Amniotic epithelial cell (primary cell): ENCODE measurements at regions not wholly inside any gene's neighbourhood (a gene's known extent, or its start where the extent isn't known, plus 50 kb on each side); places are given as distances from the start of the nearest gene placed in this dataset.
A peak's percentile ranks its signal among the peaks of the same experiment; 100 is the strongest.

ENCODE experiments used
- DNase-seq: peaks from one replicate; pipeline ENCODE4 v3.0.0-alpha.2; 2010; ENCODE audit warnings: low read depth

- DNase-seq: no peak
Observed at GRCh38 chr17:62913991-62914570, 52.0 kb upstream of the TANC2 start.

DNA sequence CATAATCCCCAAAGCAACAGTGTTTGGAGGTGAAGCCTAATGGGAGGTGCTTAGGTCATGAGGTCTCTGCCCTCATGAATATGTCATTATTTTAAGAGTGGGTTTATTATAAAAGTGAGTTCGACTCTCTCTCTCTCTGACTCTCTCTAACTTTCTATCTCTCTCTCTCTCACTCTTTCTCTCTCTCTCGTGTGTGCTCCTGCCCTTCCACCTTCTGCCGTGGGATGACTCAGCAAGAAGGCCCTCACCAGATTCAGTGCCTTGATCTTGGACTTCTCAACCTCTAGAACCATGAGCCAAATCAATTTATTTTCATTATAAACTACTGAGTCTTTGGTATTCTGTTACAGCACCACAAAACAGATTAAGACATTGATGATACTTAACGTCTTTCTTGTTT lies 53.7 kb upstream of the TANC2 start:
- no peak for DNase-seq

DNA sequence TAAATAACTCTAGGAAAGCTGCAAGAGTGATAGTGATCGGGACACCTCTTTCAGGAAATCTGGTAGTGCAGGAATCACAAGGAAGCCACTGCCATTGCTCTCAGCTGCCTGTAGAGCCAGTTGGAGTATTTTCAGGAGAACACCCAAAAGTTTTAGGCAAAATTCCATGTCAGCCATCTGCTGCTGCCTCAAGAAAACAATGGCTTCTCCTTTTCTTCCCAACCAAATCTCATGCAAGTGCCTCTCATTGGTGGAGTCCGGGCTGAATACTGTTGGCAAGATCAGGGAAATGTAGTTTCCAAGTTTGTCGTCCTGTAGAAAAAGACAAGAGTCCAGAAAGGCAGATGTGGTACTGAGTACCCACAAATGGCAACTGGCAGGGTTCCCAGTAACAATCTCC lies 54.9 kb upstream of the TANC2 start:
- no peak for DNase-seq

DNA sequence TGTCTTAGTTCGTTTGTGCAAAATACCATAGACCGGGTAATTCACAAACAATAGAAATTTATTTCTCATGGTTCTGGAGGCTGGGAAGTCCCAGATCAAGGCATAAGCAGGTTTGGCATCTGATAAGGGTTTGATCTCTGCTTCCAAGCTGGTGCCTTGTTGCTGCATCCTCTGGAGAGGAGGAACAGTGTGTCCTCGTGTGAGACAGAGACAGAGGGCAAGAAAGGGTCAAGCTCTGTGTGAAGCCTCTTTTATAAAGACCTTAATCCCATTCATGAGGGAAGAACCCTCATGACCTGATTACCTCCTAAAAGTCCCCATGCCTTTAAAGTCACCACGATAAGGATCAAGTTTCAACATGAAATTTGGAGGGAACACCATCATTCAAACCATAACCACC lies 55.8 kb upstream of the TANC2 start:
- no peak for DNase-seq

DNA sequence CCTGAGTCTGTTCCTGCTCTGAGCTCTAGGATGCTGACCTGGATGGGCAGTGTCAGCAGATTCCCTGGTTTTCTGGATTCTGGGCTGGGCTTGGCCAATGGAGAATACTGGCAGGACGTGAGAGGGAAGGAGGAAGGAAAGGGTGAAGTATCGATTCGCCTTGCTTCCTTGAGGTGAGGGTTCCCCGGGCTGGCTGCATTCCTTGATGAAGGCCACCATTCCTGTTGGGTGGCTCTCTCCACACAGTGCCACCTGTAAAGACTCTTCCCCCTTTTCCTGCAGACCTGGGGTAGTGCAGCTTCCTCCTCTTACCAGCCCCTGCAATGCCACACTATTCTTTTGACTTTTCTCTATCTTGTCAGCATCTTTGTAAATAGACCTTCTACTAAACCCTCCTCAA lies 58.1 kb upstream of the TANC2 start:
- no peak for DNase-seq

- DNase-seq: no peak
Observed at GRCh38 chr17:62906881-62907280, 59.2 kb upstream of the TANC2 start.

DNA sequence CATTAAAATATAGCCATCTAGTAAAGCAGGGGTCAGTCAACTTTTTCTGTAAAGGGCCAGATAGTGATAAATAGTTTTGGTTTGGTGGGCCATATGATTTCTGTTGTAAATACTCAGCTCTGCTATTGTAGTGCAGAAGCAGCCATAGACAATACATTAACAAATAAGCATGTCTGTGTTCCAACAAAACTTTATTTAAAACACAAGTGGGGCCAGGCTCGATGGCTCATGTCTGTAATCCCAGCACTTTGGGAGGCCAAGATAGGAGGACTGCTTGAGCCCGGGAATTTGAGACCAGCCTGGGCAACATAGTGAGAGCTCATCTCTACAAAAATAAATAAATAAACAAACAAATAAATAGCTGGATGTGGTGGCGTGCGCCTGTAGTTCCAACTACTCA lies 60.8 kb upstream of the TANC2 start:
- no peak for DNase-seq

DNA sequence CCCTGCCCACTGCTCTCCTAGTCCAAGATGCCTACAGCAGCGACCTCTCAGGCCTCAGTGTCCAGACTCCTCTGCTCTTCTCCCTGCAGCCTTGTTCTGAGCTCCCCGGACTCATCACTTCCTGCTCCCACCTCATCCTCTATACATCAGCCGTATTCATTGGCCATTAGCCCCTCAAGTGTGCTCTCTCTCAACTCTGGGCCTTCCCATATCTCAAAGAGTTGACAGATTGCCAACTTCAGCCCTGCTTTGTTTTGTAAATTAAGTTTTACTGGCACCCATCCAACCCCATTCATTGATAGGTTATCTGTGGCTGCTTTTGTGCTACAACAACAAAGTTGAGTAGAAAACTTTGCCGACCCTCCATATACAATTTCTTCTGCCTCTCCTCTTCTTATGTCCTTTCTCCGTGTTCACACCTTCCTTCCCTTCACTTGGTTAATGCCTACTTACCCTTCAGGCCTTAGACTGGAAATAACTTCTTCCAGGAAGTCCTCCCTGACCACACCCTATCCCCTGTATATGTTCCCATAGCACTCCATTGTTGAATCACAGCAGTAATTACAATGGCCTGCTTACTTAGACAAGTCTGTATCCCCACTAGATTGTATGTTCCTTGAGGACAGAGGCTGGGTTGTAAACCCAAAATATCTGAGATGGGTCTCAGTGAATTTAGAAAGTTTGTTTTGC lies 63.4 kb upstream of the TANC2 start:
- no peak for DNase-seq

DNA sequence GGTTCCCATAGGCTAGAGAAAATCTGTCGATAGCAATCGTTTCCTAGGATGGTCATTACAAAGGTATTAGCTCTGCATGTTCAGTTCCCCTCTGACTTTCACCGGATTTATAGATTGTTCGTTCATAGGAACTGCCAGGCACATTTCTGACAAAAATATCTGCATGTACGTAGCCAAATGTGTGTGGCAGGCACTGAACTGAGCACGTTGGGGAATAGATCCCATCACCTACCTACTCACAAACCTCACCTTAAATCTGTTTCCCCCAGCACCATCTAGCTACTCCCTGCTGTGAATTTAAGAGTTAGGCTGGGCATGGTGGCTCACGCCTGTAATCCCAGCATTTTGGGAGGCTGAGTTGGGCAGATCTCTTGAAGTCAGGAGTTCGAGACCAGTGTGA lies 64.5 kb upstream of the TANC2 start:
- DNase-seq: no peak

DNA sequence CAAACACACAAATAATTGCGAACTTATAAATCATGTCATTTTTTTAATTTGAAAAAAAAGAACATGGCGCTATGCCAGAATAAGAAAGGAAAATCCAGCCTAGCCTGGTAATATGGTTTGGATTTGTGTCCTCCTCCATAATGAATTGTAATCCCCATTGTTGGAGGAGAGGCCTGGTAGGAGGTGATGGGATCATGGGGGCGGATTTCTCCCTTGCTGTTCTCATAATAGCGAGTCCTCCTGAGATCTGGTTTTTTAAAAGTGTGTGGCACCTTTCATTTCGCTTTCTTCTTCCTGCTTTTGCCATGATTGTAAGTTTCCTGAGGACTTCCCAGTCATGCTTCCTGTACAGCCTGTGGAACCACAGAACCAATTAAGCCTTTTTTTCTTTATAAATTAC lies 65.9 kb upstream of the TANC2 start:
- no peak for DNase-seq

DNA sequence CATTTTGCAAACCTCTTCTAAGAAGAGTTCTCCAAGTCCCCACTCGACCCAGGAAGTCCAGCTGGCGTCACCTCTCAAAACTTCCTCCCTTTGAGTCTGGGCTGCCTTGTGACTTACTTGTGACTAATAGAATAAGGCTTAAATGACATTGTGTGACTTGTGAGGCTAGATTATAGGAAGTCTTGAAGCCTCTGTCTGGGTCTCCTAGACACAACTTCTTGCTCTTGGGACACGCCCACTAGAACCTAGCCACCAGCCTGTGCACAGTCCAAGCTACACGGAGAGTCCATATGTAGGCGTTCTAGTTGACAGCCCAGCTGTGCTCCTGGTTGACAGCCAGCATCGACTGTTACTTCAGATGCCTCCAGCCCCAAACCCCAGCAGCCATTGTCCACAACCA lies 66.7 kb upstream of the TANC2 start:
- no peak for DNase-seq

- DNase-seq: no peak
Observed at GRCh38 chr17:62898239-62898864, 67.7 kb upstream of the TANC2 start.

- DNase-seq: no peak
Observed at GRCh38 chr17:62897706-62898105, 68.3 kb upstream of the TANC2 start.

- DNase-seq: peak; percentile 53
Observed at GRCh38 chr17:62895320-62896301, 70.4 kb upstream of the TANC2 start.

GRCh38 chr17:62892870-62893338 lies 73.1 kb upstream of the TANC2 start:
- peak; percentile 95 for DNase-seq

GRCh38 chr17:62892061-62892675 lies 73.9 kb upstream of the TANC2 start:
- no peak for DNase-seq

DNA sequence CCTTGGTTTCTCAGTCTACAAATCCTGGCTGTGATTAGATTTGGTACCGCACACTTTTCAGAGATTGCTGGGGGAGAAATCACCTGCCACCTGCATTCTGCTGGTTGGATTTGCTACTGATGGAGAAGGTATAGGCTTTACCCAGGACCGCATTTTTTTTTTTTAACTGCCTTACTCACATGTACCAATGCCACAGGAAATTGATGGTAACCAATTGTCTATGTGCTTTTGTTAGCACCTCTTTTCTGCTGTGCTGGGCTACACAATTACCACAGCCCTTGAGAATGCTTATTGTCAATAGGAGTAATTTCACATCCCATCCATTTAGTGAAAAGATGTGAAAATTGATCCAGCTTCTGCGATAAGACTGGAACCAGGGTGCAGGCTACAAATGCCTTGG lies 74.4 kb upstream of the TANC2 start:
- DNase-seq: no peak

- no peak for DNase-seq
Observed at GRCh38 chr17:62888765-62889164, 77.3 kb upstream of the TANC2 start.

DNA sequence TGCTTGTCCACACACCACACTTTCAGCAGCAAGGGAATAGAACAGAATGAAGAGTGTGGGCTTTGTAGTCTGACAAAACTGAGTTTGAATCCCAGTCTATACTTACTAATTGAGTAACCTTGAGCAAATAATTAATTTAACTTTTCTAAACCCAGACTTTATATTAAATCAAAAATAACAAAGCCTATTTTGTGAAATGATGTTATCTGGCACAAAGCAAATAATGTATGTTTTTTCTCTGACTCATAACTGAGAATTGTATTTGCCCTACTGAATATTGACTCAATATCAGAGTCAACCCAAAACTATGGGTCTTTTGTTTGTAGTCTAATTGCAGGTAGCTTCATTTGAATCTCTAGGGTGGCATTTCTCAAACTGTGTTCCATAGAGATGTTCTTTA lies 77.9 kb upstream of the TANC2 start:
- DNase-seq: no peak

DNA sequence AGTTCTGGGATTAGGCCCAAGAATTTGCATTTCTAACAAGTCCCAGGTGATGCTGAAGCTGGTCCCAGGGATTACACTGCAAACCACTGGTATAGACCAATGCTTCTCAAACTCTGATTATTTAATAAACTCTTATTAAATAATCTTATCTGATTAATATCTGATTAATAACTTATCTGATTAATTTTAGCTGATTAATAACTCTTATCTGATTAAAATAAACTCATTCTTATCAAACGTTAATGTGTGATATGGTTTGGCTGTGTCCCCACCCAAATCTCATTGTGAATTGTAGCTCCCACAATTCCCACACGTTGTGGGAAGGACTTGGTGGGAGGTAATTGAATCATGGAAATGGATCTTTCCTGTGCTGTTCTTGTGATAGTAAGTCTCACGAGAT lies 78.6 kb upstream of the TANC2 start:
- no peak for DNase-seq

DNA sequence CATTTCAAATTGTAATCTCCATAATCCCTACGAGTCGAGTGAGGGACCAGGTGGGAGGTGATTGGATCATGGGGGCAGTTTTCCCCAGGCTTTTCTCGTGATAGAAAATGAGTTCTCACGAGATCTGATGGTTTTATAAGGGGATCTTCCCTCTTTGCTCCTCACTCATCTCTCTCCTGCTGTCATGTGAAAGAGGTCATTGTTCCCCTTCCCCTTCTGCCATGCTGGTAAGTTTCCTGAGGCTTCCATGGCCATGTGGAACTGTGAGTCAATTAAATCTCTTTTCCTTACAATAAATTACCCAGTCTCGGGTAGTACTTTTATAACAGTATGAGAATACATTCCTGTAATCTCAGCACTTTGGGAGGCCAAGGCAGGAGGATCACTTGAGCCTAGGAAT lies 76.7 kb upstream of the MARCHF10 start:
- DNase-seq: no peak

GRCh38 chr17:62882878-62883277 lies 74.8 kb upstream of the MARCHF10 start:
- peak; percentile 47 for DNase-seq
